Hepatocyte (in vitro differentiated cells): ENCODE measurements at regions not wholly inside any gene's neighbourhood (a gene's known extent, or its start where the extent isn't known, plus 50 kb on each side); places are given as distances from the start of the nearest gene placed in this dataset.
A peak's percentile ranks its signal among the peaks of the same experiment; 100 is the strongest.

ENCODE experiments used
- DNase-seq: peaks from one replicate; pipeline ENCODE4 v3.0.0-alpha.2; 2016; ENCODE audit warnings: low spot score
- H2AFZ ChIP-seq: fragments of 200-600 bp; sonication (generic); 2 replicates; pipeline ENCODE4 v1.6.0; 2016; ENCODE audit warnings: antibody characterized with exemption, mild to moderate bottlenecking
- H3K27ac ChIP-seq: fragments of 200-600 bp; sonication (generic); 2 replicates; pipeline ENCODE4 v1.5.1; 2016; ENCODE audit warnings: mild to moderate bottlenecking
- H3K27me3 ChIP-seq: fragments of 200-600 bp; sonication (generic); 2 replicates; pipeline ENCODE4 v1.6.1; 2016
- H3K36me3 ChIP-seq: fragments of 200-600 bp; sonication (generic); replicated peaks from 2 replicates; pipeline ENCODE4 v1.5.1; 2016; ENCODE audit warnings: low read depth; ENCODE audit not compliant: insufficient read depth
- H3K4me1 ChIP-seq: fragments of 200-600 bp; sonication (generic); 2 replicates; pipeline ENCODE4 v1.5.1; 2016; ENCODE audit warnings: mild to moderate bottlenecking, moderate library complexity; ENCODE audit not compliant: insufficient read depth
- H3K4me2 ChIP-seq: fragments of 200-600 bp; sonication (generic); 2 replicates; pipeline ENCODE4 v1.6.0; 2016
- H3K4me3 ChIP-seq: fragments of 200-600 bp; sonication (generic); 2 replicates; pipeline ENCODE4 v1.5.1; 2016; ENCODE audit warnings: mild to moderate bottlenecking
- H3K79me2 ChIP-seq: fragments of 200-600 bp; sonication (generic); 2 replicates; pipeline ENCODE4 v1.6.0; 2017; ENCODE audit warnings: mild to moderate bottlenecking
- H3K9me2 ChIP-seq: fragments of 200-600 bp; sonication (generic); replicated peaks from 2 replicates; pipeline ENCODE4 v1.6.0; 2017; ENCODE audit warnings: mild to moderate bottlenecking; ENCODE audit not compliant: insufficient read depth
- H3K9me3 ChIP-seq: fragments of 200-600 bp; sonication (generic); 2 replicates; pipeline ENCODE4 v1.5.1; 2016; ENCODE audit warnings: low read depth, mild to moderate bottlenecking
- H4K20me1 ChIP-seq: fragments of 200-600 bp; sonication (generic); 2 replicates; pipeline ENCODE4 v1.6.0; 2016; ENCODE audit warnings: mild to moderate bottlenecking; ENCODE audit not compliant: insufficient read depth, poor library complexity, severe bottlenecking
- EZH2 ChIP-seq: fragments of 200-600 bp; sonication (generic); IDR thresholded peaks from 2 replicates; pipeline ENCODE4 v1.6.1; 2016; ENCODE audit warnings: antibody characterized with exemption, mild to moderate bottlenecking, borderline replicate concordance
- EZH2phosphoT487 ChIP-seq: fragments of 200-600 bp; sonication (generic); IDR thresholded peaks from one replicate; pipeline ENCODE4 v1.6.1; 2018; ENCODE audit warnings: antibody characterized with exemption, mild to moderate bottlenecking, low read depth, moderate library complexity; ENCODE audit not compliant: unreplicated experiment, severe bottlenecking
- WGBS: methylation state at CpG from one replicate; pipeline ENCODE4 v1.1.6; 2016; ENCODE audit warnings: low lambda C conversion rate; ENCODE audit errors: missing lambda C conversion rate; 5-methylcytosine and 5-hydroxymethylcytosine counted together
- TF ChIP-seq, protein P1 (sequence below): fragments of 200-600 bp; sonication (generic); IDR thresholded peaks from 2 replicates; pipeline ENCODE4 v1.5.1; 2016; ENCODE audit warnings: antibody characterized with exemption, mild to moderate bottlenecking; ENCODE audit not compliant: poor library complexity

DNA sequence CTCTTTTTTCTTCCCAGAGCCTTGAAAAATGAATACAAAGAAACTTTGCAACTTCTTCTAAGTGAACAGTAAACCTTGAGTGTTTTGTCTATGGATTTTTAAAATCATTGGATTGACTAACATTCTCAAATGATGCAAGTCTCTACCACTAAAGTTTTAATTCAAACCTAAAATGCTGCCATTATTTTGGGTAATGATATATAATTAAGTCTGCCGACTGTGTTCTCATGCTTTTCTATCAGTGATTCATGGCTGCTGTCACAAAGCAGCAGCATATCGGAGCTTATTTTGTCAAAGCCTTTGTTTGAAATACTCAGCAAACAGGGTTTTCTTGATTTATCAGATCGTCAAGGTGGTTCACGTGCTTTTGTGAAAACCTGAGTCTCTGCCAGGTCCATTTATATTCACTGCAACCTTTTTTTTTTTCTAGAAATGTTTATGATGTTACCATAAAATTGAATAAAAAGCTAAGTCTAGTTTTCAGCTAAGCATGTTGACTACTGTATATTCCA, 96.3 kb downstream of the GJA1 start:
- no peak for TF ChIP-seq EZH2
- TF ChIP-seq, protein P1, sequence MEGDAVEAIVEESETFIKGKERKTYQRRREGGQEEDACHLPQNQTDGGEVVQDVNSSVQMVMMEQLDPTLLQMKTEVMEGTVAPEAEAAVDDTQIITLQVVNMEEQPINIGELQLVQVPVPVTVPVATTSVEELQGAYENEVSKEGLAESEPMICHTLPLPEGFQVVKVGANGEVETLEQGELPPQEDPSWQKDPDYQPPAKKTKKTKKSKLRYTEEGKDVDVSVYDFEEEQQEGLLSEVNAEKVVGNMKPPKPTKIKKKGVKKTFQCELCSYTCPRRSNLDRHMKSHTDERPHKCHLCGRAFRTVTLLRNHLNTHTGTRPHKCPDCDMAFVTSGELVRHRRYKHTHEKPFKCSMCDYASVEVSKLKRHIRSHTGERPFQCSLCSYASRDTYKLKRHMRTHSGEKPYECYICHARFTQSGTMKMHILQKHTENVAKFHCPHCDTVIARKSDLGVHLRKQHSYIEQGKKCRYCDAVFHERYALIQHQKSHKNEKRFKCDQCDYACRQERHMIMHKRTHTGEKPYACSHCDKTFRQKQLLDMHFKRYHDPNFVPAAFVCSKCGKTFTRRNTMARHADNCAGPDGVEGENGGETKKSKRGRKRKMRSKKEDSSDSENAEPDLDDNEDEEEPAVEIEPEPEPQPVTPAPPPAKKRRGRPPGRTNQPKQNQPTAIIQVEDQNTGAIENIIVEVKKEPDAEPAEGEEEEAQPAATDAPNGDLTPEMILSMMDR: no peak
- no peak overlapping the region for H3K27ac ChIP-seq
- no peaks in the 10 kb centered on the region for H3K79me2 ChIP-seq
- WGBS: 25% methylated on average over 4 of the region's 4 CpGs
- H3K9me2 ChIP-seq: no peaks in the 10 kb centered on the region
- no peak overlapping the region for H3K4me3 ChIP-seq
- no peak for DNase-seq
- peak overlapping the region; percentile 13 for H2AFZ ChIP-seq
- H3K4me2 ChIP-seq: peak overlapping the region; percentile 2
- no peaks in the 10 kb centered on the region for H4K20me1 ChIP-seq
- H3K36me3 ChIP-seq: no peaks in the 10 kb centered on the region
- H3K27me3 ChIP-seq: no peaks in the 10 kb centered on the region
- no peaks in the 10 kb centered on the region for H3K9me3 ChIP-seq
- H3K4me1 ChIP-seq: no peaks in the 10 kb centered on the region

DNA sequence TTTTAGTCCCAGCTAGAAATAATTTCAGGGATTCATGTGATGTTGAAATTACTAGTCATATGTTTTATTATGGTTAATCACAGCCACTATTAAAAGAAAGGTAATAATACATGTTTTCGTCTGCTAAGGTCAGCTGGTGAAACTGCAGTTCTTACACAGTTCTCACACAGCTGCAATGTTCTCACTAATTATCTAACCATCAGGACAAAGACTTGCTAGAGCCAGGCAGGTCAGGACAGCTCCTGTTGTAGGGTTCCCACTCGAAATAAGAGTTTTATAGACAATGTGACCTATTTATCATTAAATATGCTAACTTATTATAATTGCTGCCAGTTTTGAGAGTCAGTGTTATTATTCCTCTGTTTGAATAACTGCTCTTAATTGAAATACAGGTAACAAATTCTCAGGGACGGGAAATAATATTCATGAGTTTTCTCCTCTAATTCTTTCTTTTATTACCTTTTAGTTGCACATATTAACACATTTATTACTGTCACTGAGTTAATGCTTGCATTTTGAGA, 97.9 kb downstream of the GJA1 start:
- H3K27ac ChIP-seq: no peak overlapping the region
- no peak overlapping the region for H3K4me3 ChIP-seq
- H3K27me3 ChIP-seq: no peaks in the 10 kb centered on the region
- H3K4me1 ChIP-seq: no peaks in the 10 kb centered on the region
- DNase-seq: no peak
- no peaks in the 10 kb centered on the region for H3K36me3 ChIP-seq
- no peak overlapping the region for H2AFZ ChIP-seq
- WGBS: 86% methylated on average over 3 of the region's 3 CpGs
- no peaks in the 10 kb centered on the region for H3K9me3 ChIP-seq
- H4K20me1 ChIP-seq: no peaks in the 10 kb centered on the region
- no peak overlapping the region for H3K4me2 ChIP-seq
- TF ChIP-seq, protein P1: no peak
- TF ChIP-seq EZH2phosphoT487: no peak
- TF ChIP-seq EZH2: no peak
- no peaks in the 10 kb centered on the region for H3K79me2 ChIP-seq
- no peaks in the 10 kb centered on the region for H3K9me2 ChIP-seq

DNA sequence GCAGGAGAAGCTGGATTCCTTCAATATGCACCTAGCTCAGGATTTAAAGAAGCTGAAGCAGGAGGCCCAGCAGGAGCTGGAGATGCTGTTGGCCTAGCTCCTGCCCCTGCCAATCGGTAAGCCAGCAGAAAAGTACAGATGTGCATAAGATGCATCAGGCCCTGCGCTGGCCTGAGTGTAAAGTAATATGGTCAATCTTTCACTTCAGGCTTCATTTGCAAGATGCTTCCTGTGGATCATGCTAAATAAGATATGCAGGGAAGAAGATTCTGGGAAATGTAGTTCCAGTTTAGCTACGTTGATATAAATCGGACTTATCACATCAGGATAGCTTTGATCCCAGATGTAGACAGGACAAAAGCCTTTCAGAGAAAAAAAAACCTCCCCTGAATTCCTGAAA, 100.3 kb downstream of the GJA1 start:
- H3K4me2 ChIP-seq: no peak overlapping the region
- H3K27me3 ChIP-seq: no peaks in the 10 kb centered on the region
- H3K79me2 ChIP-seq: no peaks in the 10 kb centered on the region
- H3K4me3 ChIP-seq: no peak overlapping the region
- no peaks in the 10 kb centered on the region for H3K9me3 ChIP-seq
- TF ChIP-seq EZH2: no peak
- no peak for TF ChIP-seq EZH2phosphoT487
- TF ChIP-seq, protein P1: no peak
- no peaks in the 10 kb centered on the region for H4K20me1 ChIP-seq
- no peaks in the 10 kb centered on the region for H3K9me2 ChIP-seq
- H3K4me1 ChIP-seq: no peaks in the 10 kb centered on the region
- H2AFZ ChIP-seq: no peak overlapping the region
- H3K36me3 ChIP-seq: no peaks in the 10 kb centered on the region
- no peak for DNase-seq
- WGBS: 77% methylated on average over 4 of the region's 4 CpGs
- H3K27ac ChIP-seq: no peak overlapping the region

- Histone ChIP-seq H2AFZ (no peak overlapping the region), H3K4me2 (no peak overlapping the region), H3K4me3 (no peak overlapping the region), H3K27ac (no peak overlapping the region), H4K20me1 (no peaks in the 10 kb centered on the region), H3K9me3 (no peaks in the 10 kb centered on the region), H3K79me2 (no peaks in the 10 kb centered on the region), H3K9me2 (no peaks in the 10 kb centered on the region), H3K27me3 (no peaks in the 10 kb centered on the region), H3K4me1 (no peaks in the 10 kb centered on the region), H3K36me3 (no peaks in the 10 kb centered on the region)
- TF ChIP-seq EZH2 (no peak), EZH2phosphoT487 (no peak)
- TF ChIP-seq, protein P1: no peak
- WGBS: 80% methylated on average over 2 of the region's 2 CpGs
- no peak for DNase-seq
Measured at GRCh38 chr6:121536345-121536744, 100.9 kb downstream of the GJA1 start.
